Adrenal gland (tissue), 5 donors: ENCODE measurements at regions not wholly inside any gene's neighbourhood (a gene's known extent, or its start where the extent isn't known, plus 50 kb on each side); places are given as distances from the start of the nearest gene placed in this dataset.

Experiments used
- CTCF ChIP-seq, 6 experiments: fragments of 450-650 bp in 4 of 6; fragments of 200-600 bp in 2 of 6; sonication (generic) in 1 of 6; IDR thresholded peaks; 1 replicate in 5 of 6; 2 replicates in 1 of 6; pipeline versions ENCODE4 v1.5.1 to v1.8.0; 2016 to 2021; ENCODE audit warnings: antibody characterized with exemption in 6 of 6, mild to moderate bottlenecking in 2 of 6, moderate library complexity in 1 of 6
- POLR2A ChIP-seq, 2 donors: fragments of 450-650 bp; IDR thresholded peaks; one replicate each; pipeline ENCODE4 v1.6.1; 2017; ENCODE audit warnings: antibody characterized with exemption in 2 of 2, mild to moderate bottlenecking in 2 of 2, moderate library complexity in 1 of 2
- donor health status: DM: no; HTN: no; CAD: no.

GRCh38 chr7:50854247-50854646 is 71.6 kb upstream of the GRB10 start:
- TF ChIP-seq CTCF (IDR thresholded peaks at IDR 0.05) (no peak), POLR2A (IDR thresholded peaks at IDR 0.05) (no peak)
